Esophagus muscularis mucosa (tissue), 4 donors: ENCODE measurements at regions not wholly inside any gene's neighbourhood (a gene's known extent, or its start where the extent isn't known, plus 50 kb on each side); places are given as distances from the start of the nearest gene placed in this dataset.

Experiments used
- DNase-seq: peaks from one replicate; pipeline ENCODE4 v3.0.0-alpha.2; 2017; ENCODE audit errors: extremely low spot score
- H3K27ac ChIP-seq, 4 donors: fragments of 200-600 bp; sonication (generic); replicated peaks in 1 of 4; 1 replicate in 3 of 4; 2 replicates in 1 of 4; pipeline ENCODE4 v1.5.1; 2016 to 2019; ENCODE audit warnings: mild to moderate bottlenecking in 1 of 4
- H3K27me3 ChIP-seq, 4 donors: fragments of 200-600 bp; sonication (generic); one replicate each; pipeline versions ENCODE4 v1.5.1 to v1.6.0; 2016 to 2019
- H3K36me3 ChIP-seq, 4 donors: fragments of 200-600 bp; sonication (generic); one replicate each; pipeline ENCODE4 v1.5.1; 2016 to 2019
- H3K4me1 ChIP-seq, 4 donors: fragments of 200-600 bp; sonication (generic); one replicate each; pipeline ENCODE4 v1.5.1; 2016 to 2019
- H3K4me3 ChIP-seq, 4 donors: fragments of 200-600 bp; sonication (generic); 1 replicate in 2 of 4; 2 replicates in 2 of 4; pipeline ENCODE4 v1.5.1; 2016 to 2019; ENCODE audit warnings: mild to moderate bottlenecking in 4 of 4, moderate library complexity in 1 of 4
- H3K9me3 ChIP-seq, 4 donors: fragments of 200-600 bp; sonication (generic); 1 replicate in 3 of 4; 2 replicates in 1 of 4; pipeline ENCODE4 v1.5.1; 2016 to 2019
- CTCF ChIP-seq, 3 experiments: fragments of 200-600 bp in 2 of 3; fragments of 450-650 bp in 1 of 3; sonication (generic) in 2 of 3; IDR thresholded peaks; one replicate each; pipeline ENCODE4 v1.5.1; 2017 to 2019; ENCODE audit warnings: antibody characterized with exemption in 3 of 3, mild to moderate bottlenecking in 2 of 3, moderate library complexity in 1 of 3
- EP300 ChIP-seq: sonication (generic); formaldehyde crosslinking; IDR thresholded peaks from one replicate; pipeline ENCODE4 v1.6.1; 2017; ENCODE audit warnings: antibody characterized with exemption
- POLR2A ChIP-seq: fragments of 450-650 bp; IDR thresholded peaks from one replicate; pipeline ENCODE4 v1.6.1; 2017; ENCODE audit warnings: antibody characterized with exemption, moderate library complexity, mild to moderate bottlenecking, low read depth
- POLR2AphosphoS5 ChIP-seq, 2 donors: sonication (generic); formaldehyde crosslinking; IDR thresholded peaks; one replicate each; pipeline ENCODE4 v1.6.1; 2017; ENCODE audit warnings: antibody characterized with exemption in 2 of 2
- WGBS: methylation state at CpG from one replicate; pipeline ENCODE4 v1.1.5; 2018; 5-methylcytosine and 5-hydroxymethylcytosine counted together
- intact Hi-C: fragments of 100-400 bp; cut with DNase I; formaldehyde crosslinking; loops from one replicate; pipeline ENCODE4 v1.15.1; 2023

- intact Hi-C loops = no loop called here
- 90% methylated on average over 26 of the region's 27 CpGs for WGBS
- Histone ChIP-seq H3K4me1 (peaks cover 0 to 21% (median 1%) of the 10 kb centered on the region in 4 donors), H3K27me3 (peaks cover 0 to 5% (median 0%) of the 10 kb centered on the region in 4 donors), H3K27ac (no peak overlapping the region), H3K4me3 (no peak overlapping the region), H3K9me3 (no peaks in the 10 kb centered on the region), H3K36me3 (no peaks in the 10 kb centered on the region)
- DNase-seq = no peak
- TF ChIP-seq EP300 (no peak), POLR2AphosphoS5 (IDR thresholded peaks at IDR 0.05) (no peak), CTCF (IDR thresholded peaks at IDR 0.05) (no peak), POLR2A (no peak)
These were observed 95.8 kb downstream of the PSMG1 start for GRCh38 chr21:39087238-39088030.

GRCh38 chr21:39086547-39086946 lies 96.7 kb downstream of the PSMG1 start:
- TF ChIP-seq CTCF (IDR thresholded peaks at IDR 0.05) (no peak), EP300 (no peak), POLR2A (no peak), POLR2AphosphoS5 (IDR thresholded peaks at IDR 0.05) (no peak)
- 92% methylated on average over 8 of the region's 8 CpGs for WGBS
- H3K4me1 ChIP-seq = peaks cover 0 to 21% (median 1%) of the 10 kb centered on the region in 4 donors
- H3K27ac ChIP-seq = no peak overlapping the region
- intact Hi-C loops = no loop called here
- H3K4me3 ChIP-seq = no peak overlapping the region
- no peak for DNase-seq
- no peaks in the 10 kb centered on the region for H3K9me3 ChIP-seq
- peaks cover 0 to 5% (median 0%) of the 10 kb centered on the region in 4 donors for H3K27me3 ChIP-seq
- H3K36me3 ChIP-seq = no peaks in the 10 kb centered on the region

- Histone ChIP-seq H3K4me1 (peaks cover 0 to 21% (median 1%) of the 10 kb centered on the region in 4 donors), H3K36me3 (no peaks in the 10 kb centered on the region), H3K27ac (no peak overlapping the region), H3K27me3 (peaks cover 0 to 10% (median 0%) of the 10 kb centered on the region in 4 donors), H3K4me3 (no peak overlapping the region), H3K9me3 (no peaks in the 10 kb centered on the region)
- DNase-seq = no peak
- no peak for TF ChIP-seq POLR2AphosphoS5 (IDR thresholded peaks at IDR 0.05)
- TF ChIP-seq CTCF (IDR thresholded peaks at IDR 0.05) = no peak
- TF ChIP-seq EP300 = no peak
- TF ChIP-seq POLR2A = no peak
- intact Hi-C loops = no loop called here
- 95% methylated on average over 4 of the region's 6 CpGs for WGBS
These were observed 97.3 kb downstream of the PSMG1 start for GRCh38 chr21:39085843-39086405.

- H3K4me3 ChIP-seq = no peak overlapping the region
- TF ChIP-seq POLR2A = no peak
- intact Hi-C loops = no loop called here
- 98% methylated on average over 4 of the region's 5 CpGs for WGBS
- H3K27me3 ChIP-seq = peaks cover 0 to 16% (median 0%) of the 10 kb centered on the region in 4 donors
- H3K9me3 ChIP-seq = no peaks in the 10 kb centered on the region
- no peaks in the 10 kb centered on the region for H3K36me3 ChIP-seq
- H3K4me1 ChIP-seq = peaks cover 0 to 21% (median 1%) of the 10 kb centered on the region in 4 donors
- DNase-seq = no peak
- no peak overlapping the region for H3K27ac ChIP-seq
These were observed 98.1 kb downstream of the PSMG1 start for GRCh38 chr21:39084979-39085729.

- Histone ChIP-seq H3K4me3 (no peak overlapping the region), H3K36me3 (no peaks in the 10 kb centered on the region), H3K27me3 (peaks cover 0 to 22% (median 0%) of the 10 kb centered on the region in 4 donors), H3K9me3 (no peaks in the 10 kb centered on the region), H3K4me1 (peaks cover 0 to 15% (median 1%) of the 10 kb centered on the region in 4 donors), H3K27ac (no peak overlapping the region)
- DNase-seq = no peak
- intact Hi-C loops = no loop called here
- TF ChIP-seq CTCF (IDR thresholded peaks at IDR 0.05) (no peak), POLR2A (no peak), POLR2AphosphoS5 (IDR thresholded peaks at IDR 0.05) (no peak), EP300 (no peak)
- 86% methylated on average over 4 of the region's 4 CpGs for WGBS
These were observed 99.2 kb downstream of the PSMG1 start for GRCh38 chr21:39084073-39084472.
